HUES6 (cell line): ENCODE measurements at regions not wholly inside any gene's neighbourhood (a gene's known extent, or its start where the extent isn't known, plus 50 kb on each side); places are given as distances from the start of the nearest gene placed in this dataset.
"Not testable (repeated sequence)": the region's sequence is repeated elsewhere in the genome, so short reads cannot be mapped to it uniquely, and the experiment has no call there.

Experiments used
- H3K27ac ChIP-seq: 2 replicates; pipeline ENCODE4 v1.7.0; 2013; ENCODE audit warnings: low read depth, mild to moderate bottlenecking, low read length, inconsistent platforms
- H3K27me3 ChIP-seq: 2 replicates; pipeline ENCODE4 v1.6.1; 2013; ENCODE audit warnings: low read length; ENCODE audit not compliant: control insufficient read depth, insufficient read depth
- H3K36me3 ChIP-seq: 2 replicates; pipeline ENCODE4 v1.6.1; 2013; ENCODE audit warnings: low read length; ENCODE audit not compliant: control insufficient read depth, insufficient read depth
- H3K4me1 ChIP-seq: 2 replicates; pipeline ENCODE4 v1.6.1; 2013; ENCODE audit warnings: low read length; ENCODE audit not compliant: control insufficient read depth, insufficient read depth
- H3K4me3 ChIP-seq: 2 replicates; pipeline ENCODE4 v1.5.1; 2013; ENCODE audit warnings: low read depth, low read length
- H3K9ac ChIP-seq: one replicate; pipeline ENCODE4 v1.6.1; 2013; ENCODE audit warnings: mild to moderate bottlenecking, low read length
- H3K9me3 ChIP-seq: 2 replicates; pipeline ENCODE4 v1.6.1; 2013; ENCODE audit warnings: low read depth, low read length; ENCODE audit not compliant: control insufficient read depth, insufficient read depth

DNA sequence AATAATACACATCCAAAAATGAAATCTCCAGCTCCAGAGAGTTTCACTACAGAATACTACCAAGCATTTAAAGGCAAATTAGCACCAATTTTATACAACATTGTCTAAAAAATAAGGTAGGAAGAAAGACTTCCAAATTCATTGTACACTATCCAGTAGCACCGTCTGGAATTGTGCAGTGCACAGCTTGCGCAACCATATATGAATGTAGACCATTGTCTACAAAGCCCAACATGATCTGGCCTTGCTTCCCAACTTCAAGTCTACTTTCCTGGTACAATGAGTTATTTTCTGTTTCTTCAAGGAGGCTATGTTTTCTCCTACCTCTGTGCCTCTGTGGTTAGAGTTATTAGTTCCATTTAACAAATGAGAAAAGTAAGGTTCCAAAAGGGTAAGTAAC, 115.4 kb upstream of the FOXK1 start:
- Histone ChIP-seq H3K4me3 (no peak overlapping the region), H3K4me1 (no peaks in the 10 kb centered on the region), H3K27ac (no peak overlapping the region), H3K27me3 (no peaks in the 10 kb centered on the region), H3K9me3 (peaks cover 9% of the 10 kb centered on the region; the same call in 1 of the 2 replicates), H3K36me3 (no peaks in the 10 kb centered on the region), H3K9ac (no peak overlapping the region)

DNA sequence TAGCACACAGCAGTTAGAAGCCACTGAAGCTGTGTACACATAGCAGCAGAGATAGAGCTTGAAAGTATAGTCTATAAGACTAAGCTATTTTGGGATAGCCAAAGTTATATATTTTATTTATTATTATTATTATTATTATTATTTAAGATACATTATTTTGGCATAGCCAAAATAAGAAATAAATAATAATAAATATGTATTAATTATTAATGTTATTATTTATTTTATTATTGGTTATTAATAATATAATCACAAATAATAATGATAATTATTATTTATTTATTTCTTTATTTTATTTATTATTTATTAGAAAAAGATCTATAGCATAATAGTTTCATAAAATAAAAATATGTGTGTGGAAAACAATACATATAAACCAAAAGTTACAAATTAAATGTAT, 107.2 kb upstream of the FOXK1 start:
- H3K36me3 ChIP-seq: no peaks in the 10 kb centered on the region
- no peaks in the 10 kb centered on the region for H3K27me3 ChIP-seq
- no peak overlapping the region for H3K4me3 ChIP-seq
- no peak overlapping the region for H3K27ac ChIP-seq
- no peak overlapping the region for H3K9ac ChIP-seq
- H3K4me1 ChIP-seq: no peaks in the 10 kb centered on the region
- H3K9me3 ChIP-seq: peaks cover 14% of the 10 kb centered on the region

DNA sequence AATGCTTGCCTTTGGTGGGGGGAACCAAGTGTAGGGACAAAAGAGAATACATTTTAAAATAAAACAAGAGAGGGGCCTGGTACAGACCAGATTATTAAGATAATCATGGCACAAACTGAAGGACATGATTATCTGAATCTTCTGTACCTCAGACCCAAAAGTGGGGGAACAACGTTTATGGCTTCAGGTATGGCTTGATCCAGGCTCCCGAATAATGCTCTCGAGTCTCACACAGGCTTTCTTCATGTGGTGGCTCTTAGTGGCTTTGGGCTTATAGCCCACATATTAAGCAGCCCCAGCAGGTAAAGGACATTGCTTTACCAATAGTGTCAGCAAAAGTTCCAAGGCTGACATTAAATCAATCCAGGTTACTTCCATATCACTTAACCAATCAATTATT, 106.8 kb upstream of the FOXK1 start:
- Histone ChIP-seq H3K9ac (no peak overlapping the region), H3K27me3 (no peaks in the 10 kb centered on the region), H3K9me3 (peaks cover 14% of the 10 kb centered on the region)

DNA sequence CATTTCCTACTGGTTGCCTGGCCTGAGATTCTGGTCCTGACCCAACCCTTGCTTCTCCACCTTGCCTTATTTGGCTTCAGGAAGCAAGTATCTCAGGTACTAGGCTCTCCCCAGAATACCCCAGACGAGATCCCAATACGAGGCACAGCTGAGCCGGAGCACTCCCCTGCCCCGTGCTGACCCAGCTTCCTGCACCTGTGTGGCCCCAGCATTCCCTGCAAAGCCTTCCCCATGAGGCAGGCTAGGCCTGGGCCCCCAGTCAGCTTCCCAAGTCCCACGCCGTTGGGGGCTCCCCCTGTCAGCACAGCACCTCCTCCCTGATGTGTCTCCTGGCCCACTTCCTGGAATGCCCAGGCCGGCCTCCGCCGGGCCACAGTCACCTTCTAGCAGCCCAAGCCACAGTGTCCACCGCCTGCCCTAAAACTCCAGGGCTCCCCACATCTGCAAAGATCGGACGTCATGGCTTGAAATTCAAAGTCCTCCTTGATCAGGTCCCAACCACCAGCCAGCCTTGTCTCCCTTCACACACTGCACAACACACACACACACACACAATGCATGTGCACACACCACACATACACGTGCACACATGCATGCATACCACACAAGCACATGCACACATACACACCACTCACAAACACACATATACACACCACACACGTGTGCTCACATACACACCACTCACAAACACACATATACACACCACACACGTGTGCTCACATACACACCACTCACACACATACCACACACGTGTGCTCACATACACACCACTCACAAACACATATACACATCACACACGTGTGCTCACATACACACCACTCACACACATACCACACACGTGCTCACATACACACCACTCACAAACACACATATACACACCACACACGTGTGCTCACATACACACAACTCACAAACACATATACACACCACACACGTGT, 78.9 kb upstream of the FOXK1 start:
- H3K36me3 ChIP-seq: no peaks in the 10 kb centered on the region
- H3K4me1 ChIP-seq: peaks cover 5% of the 10 kb centered on the region; the same call in 1 of the 2 replicates
- H3K9me3 ChIP-seq: no peaks in the 10 kb centered on the region
- no peaks in the 10 kb centered on the region for H3K27me3 ChIP-seq
- H3K9ac ChIP-seq: no peak overlapping the region
- no peak overlapping the region for H3K4me3 ChIP-seq
- H3K27ac ChIP-seq: no peak overlapping the region

More for the DNA sequence above, 106.8 kb upstream of the FOXK1 start:
- no peaks in the 10 kb centered on the region for H3K36me3 ChIP-seq
- H3K4me3 ChIP-seq: no peak overlapping the region
- no peaks in the 10 kb centered on the region for H3K4me1 ChIP-seq
- H3K27ac ChIP-seq: no peak overlapping the region

DNA sequence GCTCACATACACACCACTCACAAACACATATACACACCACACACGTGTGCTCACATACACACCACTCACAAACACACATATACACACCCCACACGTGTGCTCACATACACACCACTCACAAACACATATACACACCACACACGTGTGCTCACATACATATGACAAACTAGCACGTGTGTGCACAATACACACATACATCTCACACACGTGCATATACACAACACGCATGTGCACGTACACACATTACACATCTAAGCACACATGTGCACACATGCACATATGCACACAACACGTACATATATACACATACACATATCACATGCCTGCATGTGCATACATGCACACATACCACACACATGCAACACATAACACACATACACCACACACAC, 78.3 kb upstream of the FOXK1 start:
- peaks cover 5% of the 10 kb centered on the region; the same call in 1 of the 2 replicates for H3K4me1 ChIP-seq

DNA sequence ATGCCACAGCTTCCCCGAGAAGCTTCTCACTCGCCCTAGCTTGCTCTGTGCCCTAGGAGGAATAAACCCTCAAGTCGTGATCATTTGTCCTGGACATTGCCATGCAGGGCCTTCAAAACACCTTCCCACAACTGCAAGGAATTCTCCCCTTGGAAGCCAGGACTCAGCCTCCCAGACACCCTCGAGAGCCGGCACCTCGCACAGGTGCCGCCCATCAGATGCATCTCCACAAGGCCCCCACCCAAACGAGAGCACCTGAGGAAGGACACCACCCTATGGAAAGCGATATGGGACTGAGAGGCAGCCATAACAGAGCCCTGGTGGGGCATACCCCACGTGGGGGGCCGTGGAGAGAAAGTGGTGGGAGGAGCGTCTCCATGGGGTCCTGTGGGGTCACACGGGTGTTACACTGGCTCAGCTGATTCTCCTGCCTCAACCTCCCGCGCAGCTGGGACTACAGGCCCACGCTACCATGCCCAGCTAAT, 77.6 kb upstream of the FOXK1 start:
- peaks cover 5% of the 10 kb centered on the region; the same call in 1 of the 2 replicates for H3K4me1 ChIP-seq
- H3K27me3 ChIP-seq: no peaks in the 10 kb centered on the region
- no peak overlapping the region for H3K27ac ChIP-seq
- no peak overlapping the region for H3K4me3 ChIP-seq
- H3K9ac ChIP-seq: no peak overlapping the region
- H3K9me3 ChIP-seq: no peaks in the 10 kb centered on the region
- no peaks in the 10 kb centered on the region for H3K36me3 ChIP-seq

More for the DNA sequence above, 78.3 kb upstream of the FOXK1 start:
- Histone ChIP-seq H3K4me3 (no peak overlapping the region), H3K27me3 (no peaks in the 10 kb centered on the region), H3K36me3 (no peaks in the 10 kb centered on the region), H3K27ac (no peak overlapping the region), H3K9ac (no peak overlapping the region), H3K9me3 (no peaks in the 10 kb centered on the region)

DNA sequence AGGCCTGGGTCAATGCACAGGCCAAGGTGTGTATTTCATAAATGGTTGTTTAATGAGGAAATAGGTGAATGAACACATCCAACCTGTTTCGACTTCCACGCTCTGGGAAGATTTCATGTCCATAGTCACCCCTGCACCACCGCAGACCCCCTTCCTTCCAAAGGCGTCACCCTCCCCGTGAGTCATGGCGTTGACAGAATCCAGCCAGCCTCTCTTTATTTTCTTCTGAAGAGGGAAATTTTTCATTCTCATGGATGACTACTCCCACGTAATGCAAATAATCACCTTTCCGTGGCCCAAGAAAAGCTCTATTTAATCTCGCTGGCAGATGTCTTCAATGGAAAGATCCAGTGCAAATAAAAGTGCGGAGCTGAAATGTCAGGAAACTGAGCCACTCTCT, 75.3 kb upstream of the FOXK1 start:
- Histone ChIP-seq H3K4me3 (no peak overlapping the region), H3K9ac (no peak overlapping the region), H3K27me3 (no peaks in the 10 kb centered on the region), H3K36me3 (no peaks in the 10 kb centered on the region), H3K4me1 (peaks cover 5% of the 10 kb centered on the region; the same call in 1 of the 2 replicates), H3K9me3 (peaks cover 4% of the 10 kb centered on the region), H3K27ac (no peak overlapping the region)

DNA sequence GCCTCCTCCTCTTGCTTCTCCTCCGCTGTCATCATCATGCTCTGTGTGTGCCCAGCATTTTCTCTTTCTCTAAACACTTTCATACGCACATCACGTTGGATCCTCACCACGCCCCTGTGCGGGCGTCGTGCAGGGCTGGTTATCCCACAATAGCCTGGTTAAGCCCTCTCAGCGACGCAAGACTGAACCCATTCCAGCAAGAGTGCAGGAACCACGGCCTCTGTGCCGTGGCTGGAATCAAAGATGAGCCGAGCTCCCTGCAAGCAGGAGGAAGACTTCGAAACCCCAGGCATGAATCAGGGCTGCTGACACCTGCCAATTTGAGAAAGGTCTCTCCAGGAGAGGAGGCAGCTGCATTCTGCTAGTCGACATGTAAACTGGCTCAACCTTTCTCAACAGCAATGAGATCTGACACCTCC, 74.8 kb upstream of the FOXK1 start:
- H3K9ac ChIP-seq: no peak overlapping the region
- H3K27ac ChIP-seq: no peak overlapping the region
- H3K9me3 ChIP-seq: peaks cover 6% of the 10 kb centered on the region
- H3K4me3 ChIP-seq: no peak overlapping the region
- H3K36me3 ChIP-seq: no peaks in the 10 kb centered on the region
- H3K27me3 ChIP-seq: no peaks in the 10 kb centered on the region
- peaks cover 5% of the 10 kb centered on the region; the same call in 1 of the 2 replicates for H3K4me1 ChIP-seq

DNA sequence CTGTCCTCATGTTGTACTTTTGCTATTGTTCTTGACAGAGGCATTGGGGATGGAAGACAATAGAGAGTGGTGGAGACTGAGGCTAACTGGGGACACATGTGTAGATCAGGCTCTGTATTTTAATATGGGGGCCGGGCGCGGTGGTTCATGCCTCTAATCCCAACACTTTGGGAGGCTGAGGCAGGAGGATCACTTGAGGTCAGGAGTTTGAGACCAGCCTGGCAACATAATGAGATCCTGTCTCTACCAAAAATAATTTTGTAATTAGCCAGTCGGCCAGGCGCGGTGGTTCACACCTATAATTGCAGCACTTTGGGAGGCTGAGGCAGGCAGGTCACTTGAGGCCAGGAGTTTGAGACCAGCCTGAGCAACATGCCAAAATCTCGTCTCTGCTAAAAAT, 72.5 kb upstream of the FOXK1 start:
- H3K9ac ChIP-seq, H3K36me3 ChIP-seq, H3K4me1 ChIP-seq, H3K27ac ChIP-seq, H3K27me3 ChIP-seq, H3K9me3 ChIP-seq, H3K4me3 ChIP-seq: not testable (repeated sequence)

DNA sequence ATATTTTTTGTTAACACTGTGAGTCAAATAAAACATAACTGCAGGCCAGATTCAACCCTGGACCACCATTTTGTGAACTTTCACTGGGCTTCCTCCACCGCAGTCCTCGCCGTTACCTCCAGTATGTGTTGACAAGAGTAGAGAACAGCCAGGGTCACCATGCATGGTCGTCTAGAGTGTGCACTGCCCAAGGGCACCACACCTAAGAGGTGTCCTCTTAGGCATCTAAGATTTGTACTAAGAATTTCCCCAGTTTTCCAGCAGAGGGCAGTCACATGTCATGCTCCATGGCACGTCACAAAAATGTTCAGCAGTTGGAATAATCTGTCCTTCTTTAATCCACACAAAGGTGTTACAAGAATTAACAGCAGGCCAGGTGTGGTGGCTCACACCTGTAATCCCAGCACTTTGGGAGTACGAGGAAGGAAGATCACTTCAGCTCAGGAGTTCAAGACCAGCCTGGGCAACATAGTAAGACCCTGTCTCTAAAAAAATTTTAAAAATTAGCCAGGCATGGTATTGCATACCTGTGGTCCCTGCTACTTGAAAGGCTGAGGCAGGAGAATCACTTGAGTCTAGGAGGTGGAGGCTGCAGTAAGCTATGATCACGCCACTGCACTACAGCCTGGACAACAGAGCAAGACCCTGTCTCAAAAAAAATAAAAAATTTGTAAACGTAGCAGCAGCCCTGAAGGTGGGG, 71.2 kb upstream of the FOXK1 start:
- H3K9me3 ChIP-seq: peaks cover 7% of the 10 kb centered on the region
- H3K4me3 ChIP-seq: no peak overlapping the region
- no peak overlapping the region for H3K9ac ChIP-seq
- H3K27ac ChIP-seq: no peak overlapping the region
- H3K4me1 ChIP-seq: peaks cover 10% of the 10 kb centered on the region
- no peaks in the 10 kb centered on the region for H3K27me3 ChIP-seq
- H3K36me3 ChIP-seq: no peaks in the 10 kb centered on the region

DNA sequence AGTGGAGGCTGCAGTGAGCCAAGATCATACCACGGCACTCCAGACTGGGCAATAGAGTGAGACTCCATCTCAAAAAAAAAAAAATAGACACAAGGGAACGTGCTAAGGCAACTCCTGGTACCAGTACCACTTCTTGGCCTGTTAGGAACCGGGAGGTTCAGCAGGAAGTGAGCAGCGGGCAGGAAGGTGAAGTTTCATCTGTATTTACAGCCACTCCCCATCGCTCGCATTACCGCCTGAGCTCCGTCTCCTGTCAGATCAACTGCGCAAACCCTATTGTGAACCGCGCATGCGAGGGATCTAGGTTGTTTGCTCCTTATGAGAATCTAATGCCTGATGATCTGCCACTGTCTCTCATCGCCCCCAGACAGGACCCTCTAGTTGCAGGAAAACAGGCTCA, 69.9 kb upstream of the FOXK1 start:
- H3K27ac ChIP-seq: no peak overlapping the region

More for the DNA sequence above, 69.9 kb upstream of the FOXK1 start:
- peaks cover 7% of the 10 kb centered on the region for H3K9me3 ChIP-seq
- peaks cover 10% of the 10 kb centered on the region for H3K4me1 ChIP-seq
- H3K27me3 ChIP-seq: no peaks in the 10 kb centered on the region
- H3K36me3 ChIP-seq: no peaks in the 10 kb centered on the region
- no peak overlapping the region for H3K9ac ChIP-seq
- H3K4me3 ChIP-seq: no peak overlapping the region
